ENCODE measurements at regions not wholly inside any gene's neighbourhood (a gene's known extent, or its start where the extent isn't known, plus 50 kb on each side); places are given as distances from the start of the nearest gene placed in this dataset.
"Not testable (repeated sequence)": the region's sequence is repeated elsewhere in the genome, so short reads cannot be mapped to it uniquely, and the experiment has no call there.

GRCh38 chr4:174069848-174070330 lies 213.6 kb downstream of the FBXO8 start:
- no peak for DNase-seq (ENCODE audit: low read depth)

GRCh38 chr4:174066611-174067205 lies 216.8 kb downstream of the FBXO8 start:
- no peak for DNase-seq (ENCODE audit: low read depth)

- DNase-seq (ENCODE audit: low read depth), result no peak
These were observed 220.6 kb downstream of the FBXO8 start for GRCh38 chr4:174062831-174063230.

GRCh38 chr4:174061026-174061425 lies 222.4 kb downstream of the FBXO8 start:
- no peak for DNase-seq (ENCODE audit: low read depth)

GRCh38 chr4:174058846-174059245 lies 224.6 kb downstream of the FBXO8 start:
- DNase-seq (ENCODE audit: low read depth), result no peak

- DNase-seq (ENCODE audit: low read depth), result no peak
These were observed 226.5 kb downstream of the FBXO8 start for GRCh38 chr4:174056959-174057358.

- DNase-seq (ENCODE audit: low read depth), result no peak
These were observed 228.1 kb downstream of the FBXO8 start for GRCh38 chr4:174055344-174055743.

GRCh38 chr4:174053895-174054294 lies 229.6 kb downstream of the FBXO8 start:
- DNase-seq (ENCODE audit: low read depth), result no peak

- DNase-seq (ENCODE audit: low read depth), result no peak
These were observed 236.1 kb downstream of the FBXO8 start for GRCh38 chr4:174047363-174047762.

GRCh38 chr4:174045829-174046228 lies 237.6 kb downstream of the FBXO8 start:
- not testable (repeated sequence) for DNase-seq (ENCODE audit: low read depth)

- DNase-seq (ENCODE audit: low read depth), result no peak
These were observed 238.1 kb downstream of the FBXO8 start for GRCh38 chr4:174045381-174045780.

GRCh38 chr4:174041555-174042105 lies 241.8 kb downstream of the FBXO8 start:
- no peak for DNase-seq (ENCODE audit: low read depth)

GRCh38 chr4:174040287-174040686 lies 243.2 kb downstream of the FBXO8 start:
- no peak for DNase-seq (ENCODE audit: low read depth)

GRCh38 chr4:174038481-174038880 lies 245.0 kb downstream of the FBXO8 start:
- DNase-seq (ENCODE audit: low read depth), result no peak

- no peak for DNase-seq (ENCODE audit: low read depth)
These were observed 245.8 kb downstream of the FBXO8 start for GRCh38 chr4:174037631-174038030.

- DNase-seq (ENCODE audit: low read depth), result no peak
These were observed 246.4 kb downstream of the FBXO8 start for GRCh38 chr4:174037049-174037448.

- no peak for DNase-seq (ENCODE audit: low read depth)
These were observed 246.9 kb downstream of the FBXO8 start for GRCh38 chr4:174036576-174036975.

- DNase-seq (ENCODE audit: low read depth), result no peak
These were observed 247.4 kb downstream of the FBXO8 start for GRCh38 chr4:174036111-174036510.

GRCh38 chr4:174023641-174024040 lies 259.8 kb downstream of the FBXO8 start:
- no peak for DNase-seq (ENCODE audit: low read depth)

GRCh38 chr4:174018236-174018635 lies 265.2 kb downstream of the FBXO8 start:
- no peak for DNase-seq (ENCODE audit: low read depth)

GRCh38 chr4:174016251-174016650 lies 267.2 kb downstream of the FBXO8 start:
- DNase-seq (ENCODE audit: low read depth), result no peak

- DNase-seq (ENCODE audit: low read depth), result no peak
These were observed 270.6 kb downstream of the FBXO8 start for GRCh38 chr4:174012886-174013259.

GRCh38 chr4:174012135-174012885 lies 271.2 kb downstream of the FBXO8 start:
- DNase-seq (ENCODE audit: low read depth), result no peak

Measured in RPMI7951 (cell line).